ENCODE measurements at regions not wholly inside any gene's neighbourhood (a gene's known extent, or its start where the extent isn't known, plus 50 kb on each side); places are given as distances from the start of the nearest gene placed in this dataset.
"Not testable (repeated sequence)": the region's sequence is repeated elsewhere in the genome, so short reads cannot be mapped to it uniquely, and the experiment has no call there.

DNA sequence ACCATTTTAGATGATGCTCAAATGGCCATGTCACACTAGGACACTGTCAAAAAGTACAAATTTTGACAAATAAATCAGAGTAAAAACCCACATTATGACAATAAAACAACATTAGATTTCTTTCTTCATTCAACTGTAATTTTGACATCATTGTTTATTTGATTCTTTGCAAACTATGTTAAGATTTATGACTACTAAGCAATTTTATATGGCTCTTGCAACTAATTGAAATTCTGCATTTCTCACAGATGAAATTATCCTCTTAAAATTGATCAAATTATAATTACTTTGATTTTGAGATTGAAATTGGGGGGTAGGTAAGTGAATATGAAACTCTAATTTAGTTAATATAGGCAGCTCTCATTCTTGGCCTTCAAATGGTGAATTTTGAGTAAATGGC is 59.8 kb downstream of the ATOH1 start:
- no peak for DNase-seq (ENCODE audit: low read depth)

DNA sequence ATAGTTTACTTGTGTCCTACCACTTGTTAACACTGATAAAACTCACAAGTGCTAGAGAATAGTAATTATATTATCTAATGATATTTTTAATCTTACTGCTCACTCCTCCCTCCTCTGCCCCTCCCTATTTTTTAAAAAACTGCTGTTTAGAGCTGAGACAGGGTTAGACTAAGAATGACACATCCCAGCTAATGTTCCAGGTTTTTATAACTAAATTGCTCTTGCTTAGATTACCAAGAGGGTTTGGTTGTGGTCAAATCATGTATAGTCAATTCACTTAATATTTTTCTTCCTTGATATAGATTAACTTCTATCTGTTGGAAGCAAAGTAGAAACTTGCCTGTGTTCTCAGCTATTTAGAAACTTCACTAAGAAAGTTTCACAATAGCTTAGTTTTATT is 60.2 kb downstream of the ATOH1 start:
- no peak for DNase-seq (ENCODE audit: low read depth)

DNA sequence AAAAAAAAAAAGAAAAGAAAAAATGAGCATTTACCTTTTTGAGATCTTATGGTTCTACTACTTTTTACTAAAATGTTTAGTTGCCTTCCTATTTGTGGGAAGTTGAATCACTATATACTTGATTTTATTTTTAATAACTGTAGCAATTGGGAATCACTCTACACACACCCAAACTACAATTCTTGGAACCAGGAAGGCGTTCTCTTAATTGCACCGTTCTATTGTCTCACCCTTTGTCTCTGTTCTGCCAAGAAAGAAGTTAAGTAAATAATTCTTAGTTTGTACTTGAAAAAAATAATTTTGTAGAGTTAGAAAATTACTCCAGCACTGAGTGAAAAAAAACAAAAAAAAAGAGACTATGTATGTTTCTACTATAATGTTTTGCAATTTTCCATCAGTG is 62.7 kb downstream of the ATOH1 start:
- DNase-seq (ENCODE audit: low read depth): no peak

DNA sequence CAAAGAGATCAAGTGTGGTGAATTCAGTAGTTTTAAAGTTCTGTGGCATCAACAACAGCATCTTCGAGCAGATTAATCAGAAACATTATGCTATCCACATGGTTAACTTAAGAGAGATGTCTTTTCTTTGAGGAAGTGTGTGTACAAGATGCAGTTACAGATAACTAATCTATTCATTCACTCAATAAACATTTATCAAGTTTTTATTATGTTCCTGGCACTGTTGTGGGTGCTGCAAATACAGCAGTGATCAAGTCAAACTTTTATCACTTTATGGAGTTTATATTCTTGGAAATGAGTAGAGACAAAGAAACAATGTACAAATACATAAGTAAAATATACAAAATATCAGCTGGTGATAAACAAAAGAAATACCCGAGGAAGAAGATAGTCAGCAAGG is 66.4 kb downstream of the ATOH1 start:
- DNase-seq (ENCODE audit: low read depth): no peak

DNA sequence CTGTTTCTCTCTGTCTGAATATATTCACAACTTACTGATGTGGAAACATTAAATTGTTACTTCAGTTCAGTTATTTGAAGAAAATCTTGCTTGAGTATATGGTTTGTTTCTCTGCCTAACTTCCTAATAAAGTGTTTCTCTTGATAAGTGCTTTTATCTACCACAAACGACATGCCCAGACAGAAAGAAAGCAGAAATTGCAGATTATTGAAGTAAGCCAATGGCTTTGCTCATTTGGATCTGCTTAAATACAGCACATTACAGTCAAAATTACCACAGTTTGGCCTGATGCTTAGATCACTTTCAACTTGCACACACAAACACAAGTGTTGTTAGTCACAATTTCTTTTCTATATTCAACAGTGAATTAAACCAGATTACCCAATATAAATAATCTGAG is 68.0 kb downstream of the ATOH1 start:
- peak; percentile 49 for DNase-seq (ENCODE audit: low read depth)

DNA sequence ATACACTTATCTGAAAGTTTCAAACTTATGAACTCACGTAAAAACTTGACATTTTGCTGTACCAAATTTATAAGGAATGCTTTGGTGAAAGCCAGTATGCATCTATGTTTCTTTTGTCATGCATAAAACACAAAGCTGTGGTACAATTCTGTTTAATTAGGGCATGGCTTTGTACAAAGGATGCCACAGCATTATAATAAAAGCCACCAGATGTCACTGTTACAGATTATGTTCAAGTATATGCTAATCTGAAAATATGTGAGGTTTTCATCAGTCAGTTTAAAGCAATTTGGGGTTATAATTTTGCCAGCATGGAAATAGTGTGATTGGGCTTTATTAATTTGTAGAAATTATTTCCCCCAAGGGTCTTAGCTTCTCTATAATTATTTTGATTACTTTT is 69.0 kb downstream of the ATOH1 start:
- no peak for DNase-seq (ENCODE audit: low read depth)

DNA sequence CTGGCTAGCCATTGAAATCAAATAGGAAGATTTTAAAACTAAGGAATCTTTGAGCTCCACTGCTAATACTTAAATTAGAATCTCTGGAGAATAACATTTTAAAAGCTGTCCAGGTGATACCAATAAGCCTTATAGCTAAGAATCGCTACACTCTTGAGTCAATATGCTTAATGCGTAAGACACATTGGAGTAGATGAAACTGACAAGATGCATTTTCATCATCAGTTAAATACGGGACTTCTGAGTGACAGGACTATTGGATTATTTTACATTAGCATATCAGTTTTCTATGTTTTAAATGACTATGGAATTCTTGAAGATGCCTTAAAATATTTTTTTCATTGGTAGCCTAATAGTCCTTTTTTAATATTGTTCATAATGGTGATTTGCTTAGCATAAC is 80.2 kb downstream of the ATOH1 start:
- no peak for DNase-seq (ENCODE audit: low read depth)

DNA sequence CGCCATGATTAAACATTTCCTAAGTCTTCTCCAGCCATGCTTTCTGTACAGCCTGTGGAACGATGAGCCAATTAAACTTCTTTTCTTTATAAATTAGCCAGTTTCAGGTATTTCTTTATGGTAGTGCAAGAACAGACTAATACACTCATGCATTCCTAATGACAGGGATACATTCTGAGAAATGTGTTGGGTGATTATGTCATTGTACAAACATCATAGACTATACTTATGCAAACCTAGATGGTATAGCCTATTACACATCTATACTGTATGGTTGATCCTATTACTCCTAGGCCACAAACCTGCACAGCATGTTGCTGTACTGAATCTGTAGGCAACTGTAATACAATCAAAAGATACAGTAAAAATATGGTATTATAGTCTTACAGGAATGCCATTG is 83.1 kb downstream of the ATOH1 start:
- DNase-seq (ENCODE audit: low read depth): no peak

DNA sequence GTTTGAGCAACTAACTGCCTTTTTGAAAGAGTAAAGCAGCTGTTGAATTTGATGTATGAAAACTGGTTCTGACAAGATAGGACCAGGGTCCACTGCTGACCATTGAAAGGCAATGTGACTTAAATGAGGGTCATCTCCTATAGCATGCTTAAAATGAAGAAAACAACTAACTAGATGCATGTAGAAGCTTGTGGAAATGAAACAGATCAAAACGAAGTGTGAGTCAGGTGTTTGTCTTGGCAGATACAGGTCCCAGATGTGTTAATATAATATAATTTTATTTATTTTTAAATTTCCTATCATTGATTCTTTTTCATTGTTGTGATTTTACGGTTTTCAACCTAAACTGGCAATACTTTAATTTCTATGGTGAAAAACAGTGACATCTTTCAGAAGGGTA is 83.6 kb downstream of the ATOH1 start:
- DNase-seq (ENCODE audit: low read depth): no peak

DNA sequence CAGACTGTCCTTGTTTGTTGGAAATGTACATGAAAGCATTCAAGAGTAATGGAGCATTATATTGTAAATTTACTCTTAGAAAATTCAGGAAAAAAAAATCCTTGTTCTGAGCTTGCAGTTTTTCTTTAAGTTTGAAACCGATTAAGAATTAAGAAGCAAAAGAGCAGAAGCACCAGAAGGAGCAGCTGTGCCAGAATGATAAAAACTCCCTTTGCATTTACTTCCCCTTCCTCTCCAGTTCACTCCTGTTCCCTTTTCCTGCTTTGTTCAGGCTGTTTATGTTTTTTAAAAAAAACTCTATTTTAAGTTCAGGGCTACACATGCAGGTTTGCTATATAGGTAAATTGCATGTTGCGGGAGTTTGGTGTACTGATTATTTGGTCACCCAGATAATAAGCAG is 90.3 kb downstream of the ATOH1 start:
- DNase-seq (ENCODE audit: low read depth): no peak

DNA sequence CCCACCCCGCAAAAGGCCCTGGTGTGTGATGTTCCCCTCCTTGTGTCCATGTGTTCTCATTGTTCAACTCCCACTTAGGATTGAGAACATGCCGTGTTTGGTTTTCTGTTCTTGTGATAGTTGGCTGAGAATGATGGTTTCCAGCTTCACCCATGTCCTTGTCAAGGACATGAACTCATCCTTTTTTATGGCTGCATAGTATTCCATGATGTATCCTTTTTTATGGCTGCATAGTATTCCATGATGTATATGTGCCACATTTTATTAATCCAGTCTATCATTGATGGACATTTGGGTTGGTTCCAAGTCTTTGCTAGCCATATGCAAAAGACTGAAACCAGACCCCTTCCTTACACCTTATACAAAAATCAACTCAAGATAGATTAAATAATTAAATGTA is 95.0 kb downstream of the ATOH1 start:
- not testable (repeated sequence) for DNase-seq (ENCODE audit: low read depth)

DNA sequence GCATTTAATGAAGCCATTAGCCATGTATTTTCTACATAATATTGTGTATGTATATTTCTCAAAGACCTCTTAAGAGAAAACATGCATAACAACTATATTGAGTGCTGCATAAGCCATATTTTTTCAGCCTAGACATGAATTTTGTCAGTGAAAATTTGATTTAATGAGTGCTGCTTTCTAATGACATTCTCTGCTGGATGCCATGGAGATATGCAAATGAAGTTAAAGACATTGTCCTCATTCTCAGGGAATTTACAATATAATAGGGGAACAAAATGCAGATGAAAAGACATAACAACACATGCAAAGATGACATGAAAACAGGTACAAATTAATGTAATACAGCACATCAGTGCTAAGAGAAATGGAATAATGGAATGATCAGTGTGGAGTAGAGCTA is 118.7 kb downstream of the ATOH1 start:
- DNase-seq (ENCODE audit: low read depth): no peak

DNA sequence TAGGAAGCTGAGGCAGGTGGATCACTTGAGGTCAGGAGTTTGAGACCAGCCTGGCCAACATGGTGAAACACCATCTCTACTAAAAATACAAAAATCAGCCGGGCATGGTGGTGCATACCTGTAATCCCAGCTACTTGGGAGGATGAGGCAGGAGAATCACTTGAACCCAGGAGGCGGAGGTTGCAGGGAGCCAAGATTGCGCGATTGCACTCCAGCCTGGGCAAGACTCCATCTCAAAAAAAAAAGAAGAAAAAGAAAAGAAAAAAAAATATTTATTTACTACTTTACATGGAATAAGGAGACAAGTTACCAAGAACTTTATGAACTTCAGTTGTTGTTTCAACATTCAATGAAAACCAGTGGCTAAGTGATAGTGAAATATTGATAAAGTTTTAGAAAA is 121.7 kb downstream of the ATOH1 start:
- DNase-seq (ENCODE audit: low read depth): not testable (repeated sequence)

DNA sequence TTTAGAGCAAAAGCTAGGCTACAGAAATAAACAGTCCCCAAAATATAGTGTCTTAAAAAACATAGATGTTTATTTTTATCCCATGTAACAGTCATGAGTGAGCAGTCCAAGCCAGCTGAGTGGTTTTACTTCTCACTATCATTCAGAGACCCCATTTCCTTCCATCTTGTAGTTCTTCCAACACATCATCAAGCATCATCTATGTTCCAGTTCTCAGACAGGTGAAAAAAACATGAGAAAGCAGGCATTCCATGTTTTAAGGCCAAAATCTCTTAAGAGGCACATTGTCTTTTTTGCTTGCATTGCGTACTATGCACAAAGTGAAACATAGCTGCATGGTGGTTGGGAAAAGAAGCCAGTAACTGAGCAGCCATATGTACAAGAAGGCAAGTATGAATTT is 128.6 kb downstream of the ATOH1 start:
- DNase-seq (ENCODE audit: low read depth): no peak

DNA sequence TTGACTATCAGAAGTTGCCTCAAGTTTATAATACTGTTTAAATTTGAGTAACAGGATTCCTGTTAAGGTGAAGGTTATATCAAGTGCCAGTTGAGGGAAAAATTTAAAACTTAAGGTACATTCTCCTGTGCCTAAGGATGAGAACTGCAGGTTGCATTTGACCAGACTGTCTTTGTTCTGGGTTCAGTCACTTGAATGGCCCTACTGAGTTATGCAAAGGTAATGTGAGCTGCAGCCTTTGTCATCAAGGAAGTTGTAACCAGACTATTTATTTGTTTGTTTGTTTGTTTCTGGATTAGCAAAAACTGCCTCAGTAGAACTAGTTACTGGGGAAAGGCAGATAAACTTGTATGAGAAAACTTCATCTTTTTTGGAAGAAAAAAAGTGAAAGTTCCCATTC is 131.9 kb downstream of the ATOH1 start:
- no peak for DNase-seq (ENCODE audit: low read depth)

DNA sequence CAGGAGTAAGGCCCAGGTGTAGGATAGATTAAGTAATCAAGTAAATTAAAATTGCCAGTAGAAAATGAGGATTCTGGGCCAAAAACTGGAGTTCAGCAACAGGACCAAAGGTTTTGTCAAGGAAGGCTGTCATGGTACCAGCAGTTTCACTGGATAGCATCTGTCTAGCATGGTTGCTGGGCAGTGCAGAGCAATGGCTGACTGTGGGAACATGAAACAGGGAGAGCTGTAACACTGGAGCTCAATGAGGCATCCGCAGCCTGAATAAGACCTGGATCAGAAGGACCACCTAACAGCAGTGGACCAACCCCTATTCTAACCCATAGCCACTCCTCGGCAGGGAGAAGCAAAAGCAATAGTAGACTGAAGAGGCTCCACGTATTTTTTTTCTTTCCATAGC is 132.4 kb downstream of the ATOH1 start:
- DNase-seq (ENCODE audit: low read depth): no peak

DNA sequence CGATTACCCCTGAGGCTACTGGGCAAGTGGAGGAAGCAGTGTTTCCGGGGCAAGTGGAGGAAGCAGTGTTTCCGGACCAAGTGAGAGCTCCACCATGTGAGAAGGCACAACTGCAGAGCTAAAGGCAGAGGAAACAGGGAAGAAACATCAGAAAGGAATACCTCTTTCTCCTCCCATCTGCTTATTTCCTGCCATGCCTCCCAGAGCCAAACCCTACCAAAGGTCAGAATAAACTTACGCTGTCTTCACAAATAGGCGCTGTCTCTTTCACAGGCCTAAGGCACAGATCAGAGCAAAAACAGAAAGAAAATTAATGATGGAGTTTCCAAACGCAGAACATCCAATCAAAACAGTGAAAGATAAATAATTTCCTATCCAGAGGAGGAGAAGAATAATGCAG is 153.0 kb downstream of the ATOH1 start:
- no peak for DNase-seq (ENCODE audit: low read depth)

DNA sequence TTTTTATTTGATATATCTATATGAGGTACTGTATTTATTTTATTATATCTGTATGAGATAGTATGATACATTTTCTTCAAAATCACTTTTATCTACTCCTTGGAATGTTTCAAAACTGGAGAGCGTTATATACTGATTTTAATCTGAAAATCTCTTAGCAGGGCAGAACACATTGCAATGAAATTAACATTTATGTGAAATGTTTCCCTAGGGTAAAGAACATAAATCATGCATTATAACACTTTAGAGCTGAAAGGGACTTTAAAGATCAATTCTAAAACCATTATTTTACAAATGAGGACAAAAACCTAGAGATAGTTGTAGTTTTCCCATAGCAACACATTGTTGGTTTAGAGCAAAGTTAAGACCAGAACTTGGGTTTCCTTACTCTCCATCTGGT is 153.7 kb downstream of the ATOH1 start:
- DNase-seq (ENCODE audit: low read depth): no peak

DNA sequence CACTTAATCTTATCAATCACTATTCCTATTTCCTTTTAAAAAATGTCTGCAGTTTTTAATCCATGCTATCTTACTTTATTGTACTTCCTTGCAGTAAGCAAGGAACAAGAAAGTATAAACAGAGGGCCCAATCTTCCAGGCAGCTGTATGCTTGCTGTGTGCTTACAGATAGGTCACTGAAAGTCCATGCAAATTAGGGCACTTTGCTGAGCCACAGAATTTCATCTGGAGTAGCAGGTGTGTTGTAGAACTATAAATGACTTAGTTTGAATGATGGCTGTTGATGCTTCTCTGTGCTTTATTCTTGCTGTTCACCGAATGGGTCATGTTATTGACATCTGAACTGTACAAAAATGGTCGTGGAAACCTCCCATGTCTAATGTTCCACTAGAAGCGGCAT is 154.6 kb downstream of the ATOH1 start:
- no peak for DNase-seq (ENCODE audit: low read depth)

DNA sequence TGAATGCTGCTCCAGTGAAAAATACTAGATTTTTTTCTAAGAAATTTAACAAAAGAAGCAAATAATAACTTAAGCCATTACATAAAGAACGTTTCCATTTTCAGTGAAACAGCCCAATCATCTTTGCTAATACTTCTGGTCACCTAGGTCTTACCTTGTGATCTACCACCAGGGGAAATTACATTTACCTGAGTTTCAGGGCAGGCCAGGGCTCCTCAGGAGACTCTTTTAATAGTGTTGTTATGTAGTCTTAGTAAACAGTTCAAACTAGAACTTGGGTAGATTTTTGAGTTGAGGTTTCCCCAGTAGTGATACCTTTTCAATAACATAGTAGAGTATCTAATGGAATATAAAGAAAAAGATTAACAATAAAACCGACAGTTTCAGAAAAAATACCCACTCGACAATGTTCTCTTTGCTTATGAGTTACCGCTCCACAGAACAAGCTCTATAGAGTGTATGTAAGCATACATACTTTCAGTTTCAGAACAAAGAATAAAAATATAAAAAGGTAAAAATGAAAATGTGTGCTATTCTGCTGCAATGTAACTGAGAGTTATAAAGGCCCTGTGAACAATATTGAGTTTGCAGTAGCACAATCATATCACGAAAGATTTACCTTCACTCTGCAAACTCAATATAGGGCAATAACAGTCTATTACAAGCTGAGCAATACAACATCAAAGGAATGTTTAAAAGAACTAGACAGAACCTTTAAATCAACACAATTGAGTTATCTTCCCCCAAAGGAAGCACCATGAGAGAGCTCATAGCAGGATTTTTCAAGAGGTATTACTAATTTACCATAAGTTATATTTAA is 165.8 kb downstream of the ATOH1 start:
- no peak for DNase-seq (ENCODE audit: low read depth)

DNA sequence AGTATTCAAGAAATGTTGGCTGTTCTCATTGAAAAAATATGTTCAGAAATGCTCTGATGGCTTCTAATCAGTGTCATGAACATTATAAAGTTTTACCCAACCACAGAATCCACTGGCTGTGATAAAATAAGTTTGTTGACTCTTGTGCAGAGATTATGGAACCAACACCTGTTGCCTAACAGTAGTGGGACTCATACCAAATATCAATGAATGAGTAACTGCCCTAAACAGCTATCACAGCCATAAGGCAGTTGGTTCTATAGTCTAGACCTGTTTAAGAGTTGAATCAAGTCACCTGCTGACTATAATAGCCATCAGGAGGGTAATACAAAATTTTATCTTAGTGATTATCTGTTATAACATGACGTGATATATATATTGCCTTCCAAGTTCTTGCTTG is 168.3 kb downstream of the ATOH1 start:
- no peak for DNase-seq (ENCODE audit: low read depth)

DNA sequence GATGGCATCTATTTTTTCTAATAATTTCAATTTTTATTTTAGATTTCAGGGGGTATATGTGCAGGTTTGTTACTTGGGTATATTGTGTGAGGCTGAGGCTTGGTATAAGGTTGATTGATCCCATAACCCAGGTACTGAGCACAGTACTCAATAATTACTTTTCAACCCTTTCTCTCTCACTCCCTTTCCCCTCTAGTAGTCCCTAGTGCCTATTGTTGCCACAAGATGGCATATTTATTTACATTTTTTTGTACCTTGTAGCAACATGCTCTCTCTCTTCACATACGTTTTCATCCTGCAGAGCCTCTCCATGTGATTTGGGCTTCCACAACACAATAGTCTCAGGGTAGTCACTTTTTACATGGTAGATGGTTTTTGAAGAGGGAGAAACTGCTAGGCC is 172.0 kb downstream of the ATOH1 start:
- no peak for DNase-seq (ENCODE audit: low read depth)

DNA sequence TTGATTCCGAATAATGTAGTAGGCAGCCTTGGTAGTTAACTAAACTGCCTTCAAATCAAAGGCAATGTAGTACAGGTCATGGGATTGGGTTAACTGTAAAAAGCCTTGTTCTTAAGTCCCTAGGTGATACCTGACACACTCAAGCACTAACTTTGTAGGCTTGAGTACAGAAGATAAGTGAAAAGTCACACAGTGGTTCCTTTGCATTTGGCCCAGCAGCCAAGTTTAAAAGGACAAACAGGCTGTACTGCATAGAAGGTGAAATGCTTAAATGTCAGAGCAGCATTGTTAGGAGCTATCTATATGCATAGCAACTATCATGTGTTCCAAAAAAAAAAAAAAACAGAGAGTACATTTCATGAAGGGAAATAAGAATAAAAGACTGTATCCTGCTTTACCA is 178.4 kb downstream of the ATOH1 start:
- DNase-seq (ENCODE audit: low read depth): no peak

DNA sequence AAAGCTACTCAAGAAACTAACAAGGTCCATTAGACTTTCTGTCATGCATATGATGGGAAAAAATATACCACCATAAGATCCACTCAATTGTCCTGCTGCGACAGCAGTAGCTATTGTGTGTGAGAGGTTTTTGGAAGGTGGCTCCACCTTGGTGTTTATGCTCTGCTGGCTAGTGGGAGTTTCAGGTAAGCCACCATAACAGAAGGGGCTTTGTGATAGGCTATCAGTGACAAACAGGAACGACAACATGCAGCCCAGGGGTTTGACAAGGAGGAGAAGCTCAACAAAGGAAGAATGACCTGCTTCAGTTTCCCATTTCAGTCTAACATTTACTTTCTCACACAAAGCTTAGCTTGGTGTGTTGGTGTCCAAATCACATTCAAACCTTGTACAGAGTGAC is 182.6 kb downstream of the ATOH1 start:
- DNase-seq (ENCODE audit: low read depth): peak; percentile 33

Measured in CMK (cell line).